ENCODE measurements at regions not wholly inside any gene's neighbourhood (a gene's known extent, or its start where the extent isn't known, plus 50 kb on each side); places are given as distances from the start of the nearest gene placed in this dataset.

- TF ChIP-seq CTCF (conservative IDR thresholded peaks at IDR 0.05; ENCODE audit: low read depth in 2 of 2), result no peak
- TF ChIP-seq EZH2phosphoT487 (IDR thresholded peaks at IDR 0.05; ENCODE audit: unreplicated experiment), result no peak
- no peak for TF ChIP-seq REST (IDR thresholded peaks at IDR 0.05; ENCODE audit: unreplicated experiment)
- TF ChIP-seq POLR2AphosphoS5 (IDR thresholded peaks at IDR 0.05; ENCODE audit: low read depth), result no peak
- TF ChIP-seq EZH2 (IDR thresholded peaks at IDR 0.05; ENCODE audit: low read depth, unreplicated experiment), result no peak
- TF ChIP-seq ETS1 (IDR thresholded peaks at IDR 0.05), result no peak
- no peak for TF ChIP-seq CREB1 (CRISPR knock-in tag; IDR thresholded peaks at IDR 0.05; ENCODE audit: low read depth)
- TF ChIP-seq STAT1 (IDR thresholded peaks at IDR 0.05; ENCODE audit: unreplicated experiment), result no peak
- no peak for TF ChIP-seq JUNB (IDR thresholded peaks at IDR 0.05; ENCODE audit: unreplicated experiment)
- TF ChIP-seq NANOG (IDR thresholded peaks at IDR 0.05; ENCODE audit: borderline replicate concordance), result no peak
- TF ChIP-seq ZNF331 (CRISPR knock-in tag; IDR thresholded peaks at IDR 0.05; ENCODE audit: low read depth), result no peak
- no peak for TF ChIP-seq ZNF462 (CRISPR knock-in tag; IDR thresholded peaks at IDR 0.05)
Measured at GRCh38 chr9:108286638-108287206, 569.1 kb downstream of the ACTL7B start.

Measured in GM23338 (cell line).